ENCODE measurements at regions not wholly inside any gene's neighbourhood (a gene's known extent, or its start where the extent isn't known, plus 50 kb on each side); places are given as distances from the start of the nearest gene placed in this dataset.

GRCh38 chr17:52823155-52823554 lies 664.6 kb upstream of the CA10 start:
- peaks cover 7% of the 10 kb centered on the region for H3K27me3 Mint-ChIP-seq (ENCODE audit: low read depth)
- no peak overlapping the region for H3K27ac Mint-ChIP-seq
- H3K9me3 Mint-ChIP-seq = no peaks in the 10 kb centered on the region
- H3K4me3 Mint-ChIP-seq = no peak overlapping the region
- no peaks in the 10 kb centered on the region for H3K36me3 Mint-ChIP-seq
- TF ChIP-seq CTCF (IDR thresholded peaks at IDR 0.05; ENCODE audit: unreplicated experiment) = no peak
- H3K4me1 Mint-ChIP-seq = no peaks in the 10 kb centered on the region
- no peak for DNase-seq (ENCODE audit: low spot score in 2 of 2, unreplicated experiment in 2 of 2)

- no peak for TF ChIP-seq CTCF (IDR thresholded peaks at IDR 0.05; ENCODE audit: unreplicated experiment)
- no peak for DNase-seq (ENCODE audit: low spot score in 2 of 2, unreplicated experiment in 2 of 2)
- H3K27ac Mint-ChIP-seq = no peak overlapping the region
- peaks cover 6% of the 10 kb centered on the region for H3K27me3 Mint-ChIP-seq (ENCODE audit: low read depth)
- no peak overlapping the region for H3K4me3 Mint-ChIP-seq
- H3K4me1 Mint-ChIP-seq = no peaks in the 10 kb centered on the region
- no peaks in the 10 kb centered on the region for H3K9me3 Mint-ChIP-seq
- no peaks in the 10 kb centered on the region for H3K36me3 Mint-ChIP-seq
Measured at GRCh38 chr17:52790359-52790955, 631.9 kb upstream of the CA10 start.

DNA sequence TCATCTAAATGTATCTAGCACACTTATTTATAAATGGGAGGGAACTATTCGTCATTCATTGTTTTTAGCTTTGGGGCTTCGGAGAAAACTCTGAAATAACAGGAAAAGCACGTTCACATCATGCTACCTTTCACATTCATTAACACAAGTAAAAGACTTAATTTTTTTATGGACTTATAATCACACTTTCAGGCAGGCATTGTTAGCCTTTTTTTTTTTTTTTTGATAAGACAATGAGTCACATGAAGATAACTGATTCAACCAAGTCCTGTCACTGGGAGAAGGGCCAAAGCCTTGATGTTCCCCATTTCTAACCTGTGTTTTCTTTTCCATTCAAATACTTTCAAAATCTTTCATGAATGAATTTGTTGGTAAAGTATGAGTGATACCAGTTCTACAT lies 631.3 kb upstream of the CA10 start:
- Mint-ChIP-seq H3K27me3 (ENCODE audit: low read depth) (peaks cover 6% of the 10 kb centered on the region), H3K4me1 (no peaks in the 10 kb centered on the region), H3K27ac (no peak overlapping the region), H3K9me3 (peaks cover 5% of the 10 kb centered on the region), H3K4me3 (no peak overlapping the region), H3K36me3 (no peaks in the 10 kb centered on the region)
- TF ChIP-seq CTCF (IDR thresholded peaks at IDR 0.05; ENCODE audit: unreplicated experiment) = no peak
- DNase-seq (ENCODE audit: low spot score in 2 of 2, unreplicated experiment in 2 of 2) = no peak

- Mint-ChIP-seq H3K36me3 (no peaks in the 10 kb centered on the region), H3K9me3 (peaks cover 7% of the 10 kb centered on the region), H3K27ac (no peak overlapping the region), H3K4me3 (no peak overlapping the region), H3K4me1 (no peaks in the 10 kb centered on the region), H3K27me3 (ENCODE audit: low read depth) (no peaks in the 10 kb centered on the region)
- TF ChIP-seq CTCF (IDR thresholded peaks at IDR 0.05; ENCODE audit: unreplicated experiment) = no peak
- no peak for DNase-seq (ENCODE audit: low spot score in 2 of 2, unreplicated experiment in 2 of 2)
Measured at GRCh38 chr17:52776234-52776633, 617.7 kb upstream of the CA10 start.

- peaks cover 36% of the 10 kb centered on the region for H3K9me3 Mint-ChIP-seq
- no peaks in the 10 kb centered on the region for H3K27me3 Mint-ChIP-seq (ENCODE audit: low read depth)
- no peaks in the 10 kb centered on the region for H3K36me3 Mint-ChIP-seq
- H3K4me3 Mint-ChIP-seq = no peak overlapping the region
- no peaks in the 10 kb centered on the region for H3K4me1 Mint-ChIP-seq
- TF ChIP-seq CTCF (IDR thresholded peaks at IDR 0.05; ENCODE audit: unreplicated experiment) = no peak
- DNase-seq (ENCODE audit: low spot score in 2 of 2, unreplicated experiment in 2 of 2) = no peak
- H3K27ac Mint-ChIP-seq = no peak overlapping the region
Measured at GRCh38 chr17:52762794-52763167, 604.3 kb upstream of the CA10 start.

Data from mesothelial cell of epicardium (in vitro differentiated cells).